ENCODE measurements at regions not wholly inside any gene's neighbourhood (a gene's known extent, or its start where the extent isn't known, plus 50 kb on each side); places are given as distances from the start of the nearest gene placed in this dataset.

- Mint-ChIP-seq H3K36me3 (no peaks in the 10 kb centered on the region), H3K4me1 (no peaks in the 10 kb centered on the region), H3K27me3 (peaks cover 0 to 1% of the 10 kb centered on the region in 2 donors), H3K9me3 (peaks cover 0 to 11% (median 4%) of the 10 kb centered on the region in 5 donors), H3K4me3 (no peak overlapping the region), H3K27ac (no peak overlapping the region)
- Histone ChIP-seq H3K27me3 (ENCODE audit: insufficient read depth, low read length, poor library complexity, severe bottlenecking) (no peaks in the 10 kb centered on the region), H3K4me1 (ENCODE audit: insufficient read depth, low read length) (no peaks in the 10 kb centered on the region), H3K36me3 (ENCODE audit: insufficient read depth, low read length) (no peaks in the 10 kb centered on the region), H3K27ac (ENCODE audit: low read depth, low read length) (no peak overlapping the region), H3K4me3 (ENCODE audit: low read length) (no peak overlapping the region), H3K9me3 (ENCODE audit: low read length) (no peaks in the 10 kb centered on the region)
- ChIA-PET CTCF (interaction anchor here (1.3 kb wide), 1 partner anchor 10 kb away, joined by 4 read pairs; no protein-coding TSS in a partner anchor), POLR2A (no interaction called here)
- no peak for DNase-seq
Observed at GRCh38 chr13:84399320-84400085, 517.2 kb upstream of the SLITRK1 start.

GRCh38 chr13:84393981-84394625, 511.8 kb upstream of the SLITRK1 start:
- CTCF ChIA-PET, result no interaction called here
- H3K27ac Mint-ChIP-seq, result no peak overlapping the region
- peaks cover 0 to 4% of the 10 kb centered on the region in 2 donors for H3K27me3 Mint-ChIP-seq
- no peaks in the 10 kb centered on the region for H3K4me1 ChIP-seq (ENCODE audit: insufficient read depth, low read length)
- H3K27ac ChIP-seq (ENCODE audit: low read depth, low read length), result no peak overlapping the region
- no peaks in the 10 kb centered on the region for H3K27me3 ChIP-seq (ENCODE audit: insufficient read depth, low read length, poor library complexity, severe bottlenecking)
- no peaks in the 10 kb centered on the region for H3K36me3 Mint-ChIP-seq
- H3K9me3 ChIP-seq (ENCODE audit: low read length), result no peaks in the 10 kb centered on the region
- H3K4me3 ChIP-seq (ENCODE audit: low read length), result no peak overlapping the region
- POLR2A ChIA-PET, result no interaction called here
- H3K9me3 Mint-ChIP-seq, result peaks cover 2 to 17% (median 16%) of the 10 kb centered on the region in 5 donors
- no peak overlapping the region for H3K4me3 Mint-ChIP-seq
- no peaks in the 10 kb centered on the region for H3K36me3 ChIP-seq (ENCODE audit: insufficient read depth, low read length)
- no peaks in the 10 kb centered on the region for H3K4me1 Mint-ChIP-seq
- no peak for DNase-seq

DNA sequence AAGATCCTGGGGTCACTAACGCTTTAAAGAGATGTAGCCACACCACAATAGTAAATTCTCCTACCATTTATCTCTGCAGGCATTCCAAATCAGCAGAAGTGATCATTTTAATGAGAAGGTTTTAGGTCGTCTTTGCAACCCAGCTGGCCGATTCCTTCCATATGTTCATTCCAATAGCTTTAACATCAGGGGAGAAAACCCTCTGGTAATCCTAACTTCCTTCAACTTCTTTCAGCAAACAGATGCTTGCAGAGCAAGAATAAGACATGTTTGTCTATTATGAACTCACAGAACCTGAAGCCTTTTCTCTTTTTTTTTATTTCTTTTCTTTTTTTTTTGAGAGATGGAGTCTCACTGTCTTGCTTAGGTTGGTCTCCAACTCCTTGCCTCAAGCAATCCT, 498.6 kb upstream of the SLITRK1 start:
- Mint-ChIP-seq H3K4me1 (no peaks in the 10 kb centered on the region), H3K36me3 (no peaks in the 10 kb centered on the region), H3K27ac (no peak overlapping the region), H3K27me3 (peaks cover 0 to 2% of the 10 kb centered on the region in 2 donors), H3K9me3 (peaks cover 0 to 12% (median 4%) of the 10 kb centered on the region in 5 donors), H3K4me3 (no peak overlapping the region)
- Histone ChIP-seq H3K4me3 (ENCODE audit: low read length) (no peak overlapping the region), H3K4me1 (ENCODE audit: insufficient read depth, low read length) (no peaks in the 10 kb centered on the region), H3K27ac (ENCODE audit: low read depth, low read length) (no peak overlapping the region), H3K9me3 (ENCODE audit: low read length) (no peaks in the 10 kb centered on the region), H3K27me3 (ENCODE audit: insufficient read depth, low read length, poor library complexity, severe bottlenecking) (no peaks in the 10 kb centered on the region), H3K36me3 (ENCODE audit: insufficient read depth, low read length) (no peaks in the 10 kb centered on the region)
- ChIA-PET POLR2A (no interaction called here), CTCF (no interaction called here)
- DNase-seq, result no peak

DNA sequence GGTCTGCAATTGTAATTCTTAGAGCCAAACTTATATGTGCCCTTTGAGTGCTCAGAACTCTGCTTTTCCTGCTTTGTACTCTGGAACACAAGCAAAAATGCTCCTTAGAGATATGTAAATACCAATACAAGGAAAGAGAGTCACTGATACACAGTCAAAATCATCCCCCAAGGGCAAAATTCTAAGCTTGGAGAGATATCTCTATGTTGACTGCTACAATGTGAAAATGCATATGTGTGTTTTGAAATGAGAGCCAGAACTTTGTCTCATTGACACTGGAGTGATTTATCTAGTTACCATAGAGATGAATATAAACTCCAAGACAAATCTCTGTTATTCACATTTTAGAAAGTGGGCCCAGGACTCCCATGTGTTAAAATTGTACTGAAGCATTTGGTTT, 494.8 kb upstream of the SLITRK1 start:
- Mint-ChIP-seq H3K27me3 (no peaks in the 10 kb centered on the region), H3K9me3 (no peaks in the 10 kb centered on the region), H3K36me3 (no peaks in the 10 kb centered on the region), H3K4me1 (no peaks in the 10 kb centered on the region), H3K4me3 (no peak overlapping the region), H3K27ac (no peak overlapping the region)
- H3K27me3 ChIP-seq (ENCODE audit: insufficient read depth, low read length, poor library complexity, severe bottlenecking), result no peaks in the 10 kb centered on the region
- CTCF ChIA-PET, result no interaction called here
- H3K9me3 ChIP-seq (ENCODE audit: low read length), result no peaks in the 10 kb centered on the region
- no peaks in the 10 kb centered on the region for H3K36me3 ChIP-seq (ENCODE audit: insufficient read depth, low read length)
- DNase-seq, result no peak
- H3K4me3 ChIP-seq (ENCODE audit: low read length), result no peak overlapping the region
- H3K4me1 ChIP-seq (ENCODE audit: insufficient read depth, low read length), result no peaks in the 10 kb centered on the region
- no peak overlapping the region for H3K27ac ChIP-seq (ENCODE audit: low read depth, low read length)
- POLR2A ChIA-PET, result no interaction called here

DNA sequence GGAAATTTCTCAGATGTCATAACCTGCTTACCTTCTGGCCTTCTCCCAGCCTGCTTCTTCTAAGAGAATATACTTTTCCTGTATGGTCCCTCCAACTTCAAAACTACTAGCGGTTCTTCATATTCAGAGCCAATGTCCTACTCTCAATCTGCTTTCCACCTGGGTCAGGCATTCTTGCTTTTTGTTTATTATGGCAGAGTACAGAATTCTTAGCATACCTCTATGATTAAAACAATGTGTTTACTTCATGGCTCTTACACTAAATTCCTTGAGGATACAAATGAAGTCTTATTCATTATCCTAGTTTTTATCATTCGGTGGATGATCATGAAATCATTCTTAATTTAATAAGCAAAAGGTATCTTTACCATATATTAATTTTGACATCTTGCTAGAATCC, 484.2 kb upstream of the SLITRK1 start:
- Histone ChIP-seq H3K36me3 (ENCODE audit: insufficient read depth, low read length) (no peaks in the 10 kb centered on the region), H3K4me3 (ENCODE audit: low read length) (no peak overlapping the region), H3K9me3 (ENCODE audit: low read length) (no peaks in the 10 kb centered on the region), H3K27ac (ENCODE audit: low read depth, low read length) (no peak overlapping the region), H3K27me3 (ENCODE audit: insufficient read depth, low read length, poor library complexity, severe bottlenecking) (no peaks in the 10 kb centered on the region), H3K4me1 (ENCODE audit: insufficient read depth, low read length) (no peaks in the 10 kb centered on the region)
- ChIA-PET POLR2A (no interaction called here), CTCF (no interaction called here)
- Mint-ChIP-seq H3K4me1 (no peaks in the 10 kb centered on the region), H3K36me3 (no peaks in the 10 kb centered on the region), H3K9me3 (no peaks in the 10 kb centered on the region), H3K27ac (no peak overlapping the region), H3K27me3 (no peaks in the 10 kb centered on the region), H3K4me3 (no peak overlapping the region)
- no peak for DNase-seq

DNA sequence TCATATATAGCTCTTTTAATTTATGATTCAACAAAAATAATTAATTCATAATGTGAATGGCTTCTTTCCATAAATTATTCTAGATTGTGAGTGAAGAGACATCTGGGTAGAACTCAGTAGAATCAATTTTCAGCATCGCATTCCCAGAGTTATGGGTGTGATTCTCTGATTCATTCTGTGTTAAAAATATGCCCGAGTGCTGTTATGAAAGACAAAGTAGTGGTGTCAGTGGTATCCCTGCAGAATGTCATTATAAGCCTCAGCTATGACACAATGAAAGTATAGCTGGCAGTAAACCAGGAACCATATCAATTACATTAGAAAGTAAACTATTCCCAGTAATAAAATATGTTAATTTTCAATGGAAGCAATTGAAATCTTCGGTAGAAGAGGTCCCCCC, 480.5 kb upstream of the SLITRK1 start:
- Mint-ChIP-seq H3K4me1 (no peaks in the 10 kb centered on the region), H3K27ac (no peak overlapping the region), H3K27me3 (no peaks in the 10 kb centered on the region), H3K4me3 (no peak overlapping the region), H3K36me3 (no peaks in the 10 kb centered on the region), H3K9me3 (no peaks in the 10 kb centered on the region)
- no peak overlapping the region for H3K27ac ChIP-seq (ENCODE audit: low read depth, low read length)
- POLR2A ChIA-PET, result no interaction called here
- CTCF ChIA-PET, result no interaction called here
- H3K4me1 ChIP-seq (ENCODE audit: insufficient read depth, low read length), result no peaks in the 10 kb centered on the region
- no peak overlapping the region for H3K4me3 ChIP-seq (ENCODE audit: low read length)
- no peaks in the 10 kb centered on the region for H3K36me3 ChIP-seq (ENCODE audit: insufficient read depth, low read length)
- DNase-seq, result no peak
- no peaks in the 10 kb centered on the region for H3K27me3 ChIP-seq (ENCODE audit: insufficient read depth, low read length, poor library complexity, severe bottlenecking)
- H3K9me3 ChIP-seq (ENCODE audit: low read length), result no peaks in the 10 kb centered on the region

GRCh38 chr13:84360822-84361221, 478.5 kb upstream of the SLITRK1 start:
- H3K27ac Mint-ChIP-seq, result no peak overlapping the region
- H3K4me1 Mint-ChIP-seq, result no peaks in the 10 kb centered on the region
- H3K27ac ChIP-seq (ENCODE audit: low read depth, low read length), result no peak overlapping the region
- no peaks in the 10 kb centered on the region for H3K36me3 ChIP-seq (ENCODE audit: insufficient read depth, low read length)
- H3K27me3 Mint-ChIP-seq, result no peaks in the 10 kb centered on the region
- H3K27me3 ChIP-seq (ENCODE audit: insufficient read depth, low read length, poor library complexity, severe bottlenecking), result no peaks in the 10 kb centered on the region
- no peak for DNase-seq
- H3K4me3 ChIP-seq (ENCODE audit: low read length), result no peak overlapping the region
- POLR2A ChIA-PET, result no interaction called here
- no peaks in the 10 kb centered on the region for H3K9me3 ChIP-seq (ENCODE audit: low read length)
- CTCF ChIA-PET, result no interaction called here
- H3K36me3 Mint-ChIP-seq, result no peaks in the 10 kb centered on the region
- no peak overlapping the region for H3K4me3 Mint-ChIP-seq
- H3K9me3 Mint-ChIP-seq, result no peaks in the 10 kb centered on the region
- no peaks in the 10 kb centered on the region for H3K4me1 ChIP-seq (ENCODE audit: insufficient read depth, low read length)

- H3K36me3 Mint-ChIP-seq, result no peaks in the 10 kb centered on the region
Observed at GRCh38 chr13:84358601-84359000, 476.3 kb upstream of the SLITRK1 start.

More at GRCh38 chr13:84358601-84359000, 476.3 kb upstream of the SLITRK1 start:
- H3K9me3 ChIP-seq (ENCODE audit: low read length), result no peaks in the 10 kb centered on the region
- H3K4me3 Mint-ChIP-seq, result no peak overlapping the region
- H3K36me3 ChIP-seq (ENCODE audit: insufficient read depth, low read length), result no peaks in the 10 kb centered on the region
- no peaks in the 10 kb centered on the region for H3K4me1 Mint-ChIP-seq
- H3K9me3 Mint-ChIP-seq, result no peaks in the 10 kb centered on the region
- no peak for DNase-seq
- no peak overlapping the region for H3K4me3 ChIP-seq (ENCODE audit: low read length)
- H3K4me1 ChIP-seq (ENCODE audit: insufficient read depth, low read length), result no peaks in the 10 kb centered on the region
- no peaks in the 10 kb centered on the region for H3K27me3 ChIP-seq (ENCODE audit: insufficient read depth, low read length, poor library complexity, severe bottlenecking)
- no peaks in the 10 kb centered on the region for H3K27me3 Mint-ChIP-seq
- no peak overlapping the region for H3K27ac ChIP-seq (ENCODE audit: low read depth, low read length)
- H3K27ac Mint-ChIP-seq, result no peak overlapping the region
- ChIA-PET POLR2A (no interaction called here), CTCF (no interaction called here)
